Endothelial cell of umbilical vein (primary cell): ENCODE measurements at regions not wholly inside any gene's neighbourhood (a gene's known extent, or its start where the extent isn't known, plus 50 kb on each side); places are given as distances from the start of the nearest gene placed in this dataset.

Experiments used
- BruUV-seq: library from RNA; stranded (reverse); fragments of 400-500 nt; replicated peaks from 2 replicates; lab custom pipeline; 2021; lab: Mats Ljungman, UMichigan
- CTCF ChIA-PET: fragments of 300-600, 350-600 bp; sonication (Branson Sonifier 250); formaldehyde crosslinking; loops from one replicate; lab custom pipeline; 2021; ENCODE audit warnings: antibody characterized with exemption, inconsistent platforms; lab: Charles Lee
- POLR2A ChIA-PET: fragments of 300-600, 350-600 bp; sonication (Branson Sonifier 250); formaldehyde crosslinking; loops from one replicate; lab custom pipeline; 2021; ENCODE audit warnings: antibody characterized with exemption, inconsistent platforms; lab: Charles Lee
- DNase-seq: peaks from one replicate; pipeline ENCODE4 v3.0.0-alpha.2; 2011; ENCODE audit warnings: low read depth, low spot score
- FAIRE-seq: peaks from 2 replicates; lab custom pipeline; 2011; peaks lifted over from hg19 to GRCh38; lab: Jason Lieb, UNC
- H2AFZ ChIP-seq: 2 replicates; pipeline ENCODE4 v1.6.0; 2012; ENCODE audit warnings: low read depth, low read length, control low read depth, inconsistent platforms
- H3K27ac ChIP-seq: 2 replicates; pipeline ENCODE4 v1.5.1; 2011; ENCODE audit warnings: low read depth, mild to moderate bottlenecking, control low read depth, low read length, moderate library complexity; ENCODE audit not compliant: insufficient read depth
- H3K27me3 ChIP-seq, 2 experiments: 2 replicates each; pipeline versions ENCODE4 v1.6.0 to v1.6.1; 2011; ENCODE audit warnings: low read length in 2 of 2, mixed read lengths in 1 of 2; ENCODE audit not compliant: control insufficient read depth in 2 of 2, insufficient read depth in 2 of 2
- H3K36me3 ChIP-seq, 2 experiments: 2 replicates in 1 of 2; 3 replicates in 1 of 2; pipeline ENCODE4 v1.5.1; 2011; ENCODE audit warnings: low read length in 2 of 2, mild to moderate bottlenecking in 1 of 2, moderate library complexity in 1 of 2; ENCODE audit not compliant: control insufficient read depth in 2 of 2, insufficient read depth in 2 of 2; ENCODE audit errors: extremely low read depth in 1 of 2
- H3K4me1 ChIP-seq: 3 replicates; pipeline ENCODE4 v1.5.1; 2011; ENCODE audit warnings: mild to moderate bottlenecking, low read length; ENCODE audit not compliant: control insufficient read depth, insufficient read depth; ENCODE audit errors: extremely low read depth
- H3K4me2 ChIP-seq: 2 replicates; pipeline ENCODE4 v1.6.1; 2011; ENCODE audit warnings: low read length, control low read depth, mixed read lengths; ENCODE audit not compliant: insufficient read depth
- H3K4me3 ChIP-seq, 3 experiments: fragments of 200-600 bp in 1 of 3; sonication (generic), shearing (Covaris generic) in 1 of 3; replicated peaks in 1 of 3; 2 replicates each; pipeline ENCODE4 v1.5.1; 2011 to 2016; ENCODE audit warnings: control low read depth in 3 of 3, low read length in 3 of 3, mild to moderate bottlenecking in 2 of 3, inconsistent platforms in 1 of 3, low read depth in 1 of 3, moderate library complexity in 1 of 3; ENCODE audit not compliant: insufficient read depth in 1 of 3
- H3K79me2 ChIP-seq: 2 replicates; pipeline ENCODE4 v1.6.0; 2012; ENCODE audit warnings: low read length, inconsistent platforms; ENCODE audit not compliant: control insufficient read depth, insufficient read depth
- H3K9ac ChIP-seq: replicated peaks from 2 replicates; pipeline ENCODE3; 2011; ENCODE audit warnings: low read length, control low read depth; ENCODE audit not compliant: insufficient read depth; ENCODE audit errors: extremely low read depth
- H3K9me1 ChIP-seq: replicated peaks from 3 replicates; pipeline ENCODE4 v1.6.0; 2011; ENCODE audit warnings: mild to moderate bottlenecking, low read length; ENCODE audit not compliant: control insufficient read depth, insufficient read depth; ENCODE audit errors: extremely low read depth
- H3K9me3 ChIP-seq: replicated peaks from 2 replicates; pipeline ENCODE4 v1.5.1; 2012; ENCODE audit warnings: low read length, inconsistent platforms; ENCODE audit not compliant: control insufficient read depth, insufficient read depth
- H4K20me1 ChIP-seq: replicated peaks from 2 replicates; pipeline ENCODE3; 2011; ENCODE audit warnings: mild to moderate bottlenecking, low read length; ENCODE audit not compliant: control insufficient read depth, insufficient read depth; ENCODE audit errors: extremely low read depth
- CTCF ChIP-seq, 2 donors: IDR thresholded peaks; 1 replicate in 1 of 2; 2 replicates in 1 of 2; pipeline ENCODE4 v1.5.1; 2011; ENCODE audit warnings: low read length in 2 of 2, mild to moderate bottlenecking in 2 of 2, moderate library complexity in 2 of 2, control low read depth in 1 of 2, inconsistent platforms in 1 of 2, low read depth in 1 of 2; ENCODE audit not compliant: insufficient read depth in 1 of 2; ENCODE audit errors: extremely low read depth in 1 of 2
- EZH2 ChIP-seq: IDR thresholded peaks from 2 replicates; pipeline ENCODE4 v1.6.1; 2012; ENCODE audit warnings: borderline replicate concordance, low read depth, mild to moderate bottlenecking, moderate library complexity, low read length, inconsistent platforms; ENCODE audit not compliant: severe bottlenecking
- FOS ChIP-seq: IDR thresholded peaks from 2 replicates; pipeline ENCODE4 v1.6.1; 2011; ENCODE audit warnings: mild to moderate bottlenecking, low read length, moderate library complexity, borderline replicate concordance; ENCODE audit not compliant: insufficient read depth
- GATA2 ChIP-seq: IDR thresholded peaks from 2 replicates; pipeline ENCODE4 v1.7.0; 2011; ENCODE audit warnings: low read depth, mild to moderate bottlenecking, moderate library complexity, mixed read lengths, low read length; ENCODE audit not compliant: insufficient read length, insufficient read depth
- JUN ChIP-seq: IDR thresholded peaks from 2 replicates; pipeline ENCODE4 v1.6.1; 2011; ENCODE audit warnings: borderline replicate concordance, low read depth; ENCODE audit not compliant: insufficient read length, insufficient read depth
- MAX ChIP-seq: IDR thresholded peaks from 2 replicates; pipeline ENCODE4 v1.6.1; 2011; ENCODE audit not compliant: insufficient read depth, insufficient read length
- MYC ChIP-seq: IDR thresholded peaks from one replicate; pipeline ENCODE4 v1.6.1; 2011; ENCODE audit warnings: mild to moderate bottlenecking, low read depth, low read length
- POLR2A ChIP-seq: IDR thresholded peaks from 2 replicates; pipeline ENCODE4 v1.6.1; 2012; ENCODE audit warnings: low read depth, mild to moderate bottlenecking, control low read depth, low read length
- POLR2AphosphoS5 ChIP-seq: IDR thresholded peaks from 2 replicates; pipeline ENCODE4 v1.6.1; 2012; ENCODE audit warnings: low read depth, mild to moderate bottlenecking, control low read depth, low read length, moderate library complexity; ENCODE audit not compliant: insufficient read depth
- dilution Hi-C: fragments of 300-500 bp; cut with MboI; formaldehyde crosslinking; loops from one replicate; pipeline ENCODE4 v1.15.0; 2019; ENCODE audit warnings: low sequenced_read_pairs; ENCODE audit not compliant: extremely low pct_ligation_motif_present
- intact Hi-C: fragments of 100-400 bp; cut with micrococcal nuclease; formaldehyde crosslinking; loops from one replicate; pipeline ENCODE4 v1.10.0; 2022

DNA sequence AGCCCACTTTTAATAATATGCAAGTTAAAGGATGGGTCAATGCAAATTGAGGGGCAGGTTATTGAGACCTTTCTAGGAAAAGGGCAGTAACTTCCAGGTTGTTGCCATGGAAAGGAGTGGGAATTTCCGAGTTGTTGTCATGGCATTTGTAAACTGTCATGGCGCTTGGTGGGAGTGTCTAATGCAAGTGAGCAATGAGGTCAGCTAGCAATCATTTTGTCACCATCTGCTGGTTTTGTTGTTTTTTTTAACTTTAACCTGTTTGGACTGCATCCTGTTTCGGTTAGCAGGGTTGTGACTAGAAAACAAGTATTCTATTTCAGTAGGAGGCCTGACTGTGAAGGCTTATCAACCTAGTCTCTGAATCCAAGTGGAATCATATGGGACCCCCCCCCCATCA lies 85.8 kb upstream of the TSPAN11 start:
- H3K4me2 ChIP-seq: no peak overlapping the region
- FAIRE-seq (no peak), DNase-seq (no peak)
- H3K9ac ChIP-seq: no peak overlapping the region
- peaks cover 4 to 10% of the 10 kb centered on the region in 2 experiments for H3K27me3 ChIP-seq
- no peaks in the 10 kb centered on the region for H4K20me1 ChIP-seq
- no peaks in the 10 kb centered on the region for H3K36me3 ChIP-seq
- H3K9me1 ChIP-seq: no peaks in the 10 kb centered on the region
- ChIA-PET POLR2A (no interaction called here), CTCF (no interaction called here)
- no peaks in the 10 kb centered on the region for H3K4me1 ChIP-seq
- intact Hi-C loops: no loop called here
- no peaks in the 10 kb centered on the region for H3K9me3 ChIP-seq
- no peak for TF ChIP-seq FOS
- TF ChIP-seq CTCF (IDR thresholded peaks at IDR 0.05; ENCODE audit: extremely low read depth in 1 of 2, insufficient read depth in 1 of 2, low read depth in 1 of 2, low read length in 2 of 2): no peak
- no peak for TF ChIP-seq JUN
- TF ChIP-seq MAX: no peak
- no peak for TF ChIP-seq EZH2
- TF ChIP-seq POLR2AphosphoS5: no peak
- no peak for TF ChIP-seq GATA2
- no peak for TF ChIP-seq MYC
- no peak for TF ChIP-seq POLR2A
- dilution Hi-C loops: loop anchor here (25.0 kb wide), 1 partner anchor 397 kb away; no protein-coding TSS in a partner anchor
- no TSS peak for BruUV-seq
- no peaks in the 10 kb centered on the region for H3K79me2 ChIP-seq
- no peak overlapping the region for H3K27ac ChIP-seq
- no peak overlapping the region for H3K4me3 ChIP-seq
- no peak overlapping the region for H2AFZ ChIP-seq
